HL-60 (cell line): ENCODE measurements at regions not wholly inside any gene's neighbourhood (a gene's known extent, or its start where the extent isn't known, plus 50 kb on each side); places are given as distances from the start of the nearest gene placed in this dataset.

Experiments
- DNase-seq, 2 experiments: peaks; one replicate each; pipeline ENCODE4 v3.0.0-alpha.2; 2010 to 2020; ENCODE audit warnings: low read depth in 1 of 2, low spot score in 1 of 2
- H3K27ac ChIP-seq: fragments of 250-450 bp; sonication (Bioruptor Pico); replicated peaks from 2 replicates; pipeline ENCODE4 v1.5.1; 2020; ENCODE audit warnings: mild to moderate bottlenecking, moderate library complexity
- H3K27me3 ChIP-seq: fragments of 250-450 bp; sonication (Bioruptor Pico); 2 replicates; pipeline ENCODE4 v1.5.1; 2021; ENCODE audit warnings: mild to moderate bottlenecking, moderate library complexity; ENCODE audit not compliant: insufficient read depth, poor library complexity, severe bottlenecking
- H3K4me3 ChIP-seq: replicated peaks from 2 replicates; pipeline ENCODE4 v1.5.1; 2011; ENCODE audit warnings: mild to moderate bottlenecking, control low read depth, low read length; ENCODE audit not compliant: insufficient read depth
- CTCF ChIP-seq: IDR thresholded peaks from one replicate; pipeline ENCODE4 v1.5.1; 2011; ENCODE audit warnings: low read length, control low read depth, inconsistent platforms; ENCODE audit not compliant: insufficient read depth
- GABPA ChIP-seq: IDR thresholded peaks from 2 replicates; pipeline ENCODE4 v1.6.1; 2012; ENCODE audit warnings: low read depth
- POLR2AphosphoS5 ChIP-seq: IDR thresholded peaks from 2 replicates; pipeline ENCODE4 v1.6.1; 2012; ENCODE audit warnings: low read depth
- SPI1 ChIP-seq: IDR thresholded peaks from 2 replicates; pipeline ENCODE4 v1.6.1; 2012; ENCODE audit warnings: low read depth, mild to moderate bottlenecking, borderline replicate concordance
- TF ChIP-seq, protein P1 (sequence below): IDR thresholded peaks from 2 replicates; pipeline ENCODE4 v1.6.1; 2012; ENCODE audit warnings: low read depth; ENCODE audit not compliant: insufficient replicate concordance

- Histone ChIP-seq H3K4me3 (no peak overlapping the region), H3K27me3 (no peaks in the 10 kb centered on the region), H3K27ac (peak overlapping the region; percentile 79)
- no peak for DNase-seq
- no peak for TF ChIP-seq POLR2AphosphoS5
- TF ChIP-seq CTCF = no peak
- no peak for TF ChIP-seq GABPA
- no peak for TF ChIP-seq SPI1
- TF ChIP-seq, protein P1, sequence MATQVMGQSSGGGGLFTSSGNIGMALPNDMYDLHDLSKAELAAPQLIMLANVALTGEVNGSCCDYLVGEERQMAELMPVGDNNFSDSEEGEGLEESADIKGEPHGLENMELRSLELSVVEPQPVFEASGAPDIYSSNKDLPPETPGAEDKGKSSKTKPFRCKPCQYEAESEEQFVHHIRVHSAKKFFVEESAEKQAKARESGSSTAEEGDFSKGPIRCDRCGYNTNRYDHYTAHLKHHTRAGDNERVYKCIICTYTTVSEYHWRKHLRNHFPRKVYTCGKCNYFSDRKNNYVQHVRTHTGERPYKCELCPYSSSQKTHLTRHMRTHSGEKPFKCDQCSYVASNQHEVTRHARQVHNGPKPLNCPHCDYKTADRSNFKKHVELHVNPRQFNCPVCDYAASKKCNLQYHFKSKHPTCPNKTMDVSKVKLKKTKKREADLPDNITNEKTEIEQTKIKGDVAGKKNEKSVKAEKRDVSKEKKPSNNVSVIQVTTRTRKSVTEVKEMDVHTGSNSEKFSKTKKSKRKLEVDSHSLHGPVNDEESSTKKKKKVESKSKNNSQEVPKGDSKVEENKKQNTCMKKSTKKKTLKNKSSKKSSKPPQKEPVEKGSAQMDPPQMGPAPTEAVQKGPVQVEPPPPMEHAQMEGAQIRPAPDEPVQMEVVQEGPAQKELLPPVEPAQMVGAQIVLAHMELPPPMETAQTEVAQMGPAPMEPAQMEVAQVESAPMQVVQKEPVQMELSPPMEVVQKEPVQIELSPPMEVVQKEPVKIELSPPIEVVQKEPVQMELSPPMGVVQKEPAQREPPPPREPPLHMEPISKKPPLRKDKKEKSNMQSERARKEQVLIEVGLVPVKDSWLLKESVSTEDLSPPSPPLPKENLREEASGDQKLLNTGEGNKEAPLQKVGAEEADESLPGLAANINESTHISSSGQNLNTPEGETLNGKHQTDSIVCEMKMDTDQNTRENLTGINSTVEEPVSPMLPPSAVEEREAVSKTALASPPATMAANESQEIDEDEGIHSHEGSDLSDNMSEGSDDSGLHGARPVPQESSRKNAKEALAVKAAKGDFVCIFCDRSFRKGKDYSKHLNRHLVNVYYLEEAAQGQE = no peak
These were observed 316.5 kb upstream of the PROK2 start for GRCh38 chr3:72101494-72101893.

GRCh38 chr3:72100601-72101187 is 315.7 kb upstream of the PROK2 start:
- Histone ChIP-seq H3K27ac (peak overlapping the region; percentile 79), H3K27me3 (no peaks in the 10 kb centered on the region), H3K4me3 (peak overlapping the region; percentile 19)
- TF ChIP-seq CTCF (no peak), POLR2AphosphoS5 (peak; percentile 87), SPI1 (peak; percentile 73; the same call in 1 of the 2 replicates)
- peak; percentile 90 to 98 for DNase-seq

DNA sequence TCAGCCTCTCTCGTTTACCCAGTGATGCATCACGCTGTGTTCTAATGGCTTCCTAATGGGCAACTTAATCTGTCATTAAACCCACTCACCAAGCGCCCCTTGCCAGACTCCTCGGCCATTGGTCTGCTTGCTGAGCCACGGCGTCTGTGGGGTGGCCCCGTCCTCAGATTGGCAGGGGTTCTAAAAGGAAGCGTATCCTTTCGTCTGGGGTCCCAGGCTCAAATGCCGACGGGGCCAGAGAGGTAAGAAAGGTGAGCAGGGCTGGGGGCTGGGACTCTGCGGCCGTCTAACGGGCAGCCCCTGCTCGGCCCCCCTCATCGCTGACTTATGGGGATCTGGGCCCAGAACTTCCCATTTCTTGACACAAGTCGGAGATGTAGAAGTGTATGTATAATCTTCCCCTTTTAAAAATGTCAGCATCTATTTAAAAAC is 315.1 kb upstream of the PROK2 start:
- DNase-seq = peak in 1 of 2 experiments; percentile 55
- Histone ChIP-seq H3K4me3 (peak overlapping the region; percentile 19; the same call in 1 of the 2 replicates), H3K27me3 (no peaks in the 10 kb centered on the region), H3K27ac (peak overlapping the region; percentile 79)
- TF ChIP-seq POLR2AphosphoS5 (no peak), SPI1 (no peak), CTCF (no peak), GABPA (no peak)
- TF ChIP-seq, protein P1 = no peak
